ENCODE measurements at regions not wholly inside any gene's neighbourhood (a gene's known extent, or its start where the extent isn't known, plus 50 kb on each side); places are given as distances from the start of the nearest gene placed in this dataset.

DNA sequence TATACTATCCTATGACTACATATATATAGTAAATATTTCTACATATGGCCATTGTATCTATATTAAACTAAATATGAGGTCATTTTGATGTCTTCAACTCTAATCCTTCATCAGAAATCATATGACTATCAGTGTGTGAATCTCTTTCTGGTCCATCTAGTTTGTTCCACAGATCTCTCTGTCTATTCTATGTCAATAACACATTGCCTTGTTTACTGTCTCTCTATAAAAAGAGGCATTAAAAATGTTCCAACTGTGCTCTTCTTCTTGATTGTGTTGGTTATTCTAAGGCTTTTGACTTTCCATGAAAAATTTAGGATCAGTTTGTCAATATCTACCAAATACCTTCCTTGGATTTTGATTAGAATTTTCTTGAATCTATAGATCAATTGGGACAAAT, 338.3 kb upstream of the FSTL5 start:
- TF ChIP-seq, protein P1, sequence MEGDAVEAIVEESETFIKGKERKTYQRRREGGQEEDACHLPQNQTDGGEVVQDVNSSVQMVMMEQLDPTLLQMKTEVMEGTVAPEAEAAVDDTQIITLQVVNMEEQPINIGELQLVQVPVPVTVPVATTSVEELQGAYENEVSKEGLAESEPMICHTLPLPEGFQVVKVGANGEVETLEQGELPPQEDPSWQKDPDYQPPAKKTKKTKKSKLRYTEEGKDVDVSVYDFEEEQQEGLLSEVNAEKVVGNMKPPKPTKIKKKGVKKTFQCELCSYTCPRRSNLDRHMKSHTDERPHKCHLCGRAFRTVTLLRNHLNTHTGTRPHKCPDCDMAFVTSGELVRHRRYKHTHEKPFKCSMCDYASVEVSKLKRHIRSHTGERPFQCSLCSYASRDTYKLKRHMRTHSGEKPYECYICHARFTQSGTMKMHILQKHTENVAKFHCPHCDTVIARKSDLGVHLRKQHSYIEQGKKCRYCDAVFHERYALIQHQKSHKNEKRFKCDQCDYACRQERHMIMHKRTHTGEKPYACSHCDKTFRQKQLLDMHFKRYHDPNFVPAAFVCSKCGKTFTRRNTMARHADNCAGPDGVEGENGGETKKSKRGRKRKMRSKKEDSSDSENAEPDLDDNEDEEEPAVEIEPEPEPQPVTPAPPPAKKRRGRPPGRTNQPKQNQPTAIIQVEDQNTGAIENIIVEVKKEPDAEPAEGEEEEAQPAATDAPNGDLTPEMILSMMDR (IDR thresholded peaks at IDR 0.05; ENCODE audit: insufficient read depth, low read length, poor library complexity, severe bottlenecking): no peak
- no peak for TF ChIP-seq EZH2phosphoT487 (conservative IDR thresholded peaks at IDR 0.05; ENCODE audit: low read length)

Data from SU-DHL-6 (cell line).